Testis (tissue), 2 donors: ENCODE measurements at regions not wholly inside any gene's neighbourhood (a gene's known extent, or its start where the extent isn't known, plus 50 kb on each side); places are given as distances from the start of the nearest gene placed in this dataset.

Experiments
- DNase-seq: peaks from one replicate; pipeline ENCODE4 v3.0.0-alpha.2; 2019
- H3K27ac ChIP-seq, 2 donors: fragments of 200-600 bp; sonication (generic); one replicate each; pipeline ENCODE4 v1.5.1; 2019
- H3K27me3 ChIP-seq: fragments of 200-600 bp; sonication (generic); one replicate; pipeline ENCODE4 v1.5.1; 2019
- H3K36me3 ChIP-seq: fragments of 200-600 bp; sonication (generic); one replicate; pipeline ENCODE4 v1.5.1; 2017; ENCODE audit warnings: low read depth; ENCODE audit errors: missing control alignments
- H3K4me1 ChIP-seq: fragments of 200-600 bp; sonication (generic); one replicate; pipeline ENCODE4 v1.5.1; 2019
- H3K4me3 ChIP-seq, 2 donors: fragments of 200-600 bp; sonication (generic); one replicate each; pipeline ENCODE4 v1.5.1; 2017 to 2019
- H3K9me3 ChIP-seq: fragments of 200-600 bp; sonication (generic); one replicate; pipeline ENCODE4 v1.5.1; 2017
- POLR2A ChIP-seq: fragments of 450-650 bp; IDR thresholded peaks from one replicate; pipeline ENCODE4 v1.6.1; 2017; ENCODE audit warnings: antibody characterized with exemption, mild to moderate bottlenecking, moderate library complexity
- WGBS, 2 donors: methylation state at CpG; one replicate each; pipeline ENCODE4 v1.1.5; 2018; 5-methylcytosine and 5-hydroxymethylcytosine counted together
- intact Hi-C: fragments of 100-400 bp; cut with DNase I; formaldehyde crosslinking; loops from one replicate; pipeline ENCODE4 v1.15.1; 2023; ENCODE audit warnings: low total_unique reads
- TF ChIP-seq, protein P1 (sequence below), 3 experiments: fragments of 450-650 bp in 2 of 3; fragments of 200-600 bp in 1 of 3; sonication (generic) in 1 of 3; IDR thresholded peaks; one replicate each; pipeline ENCODE4 v1.5.1; 2016 to 2019; ENCODE audit warnings: antibody characterized with exemption in 3 of 3, mild to moderate bottlenecking in 2 of 3, moderate library complexity in 1 of 3

DNA sequence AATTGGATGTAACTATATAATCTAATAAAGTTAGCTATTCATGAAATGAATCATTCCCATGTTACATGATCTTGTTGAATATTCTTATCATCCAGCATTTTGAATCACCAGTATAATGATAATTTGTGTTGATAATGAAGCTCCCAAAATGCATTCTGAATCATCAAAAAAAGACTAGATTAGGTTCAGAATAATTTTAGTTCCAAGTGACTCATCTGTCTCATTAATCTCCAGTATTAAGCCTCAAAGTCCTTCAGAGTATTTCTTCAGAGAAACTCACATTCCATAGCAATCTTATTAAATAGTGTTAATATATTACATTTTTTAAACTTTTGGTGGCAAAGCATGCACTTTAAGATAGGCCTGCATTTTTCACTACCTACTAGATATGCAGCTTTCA is 207.5 kb downstream of the SLITRK5 start:
- Histone ChIP-seq H3K9me3 (no peaks in the 10 kb centered on the region), H3K36me3 (no peaks in the 10 kb centered on the region), H3K4me1 (no peaks in the 10 kb centered on the region), H3K4me3 (no peak overlapping the region), H3K27ac (no peak overlapping the region), H3K27me3 (no peaks in the 10 kb centered on the region)
- TF ChIP-seq, protein P1, sequence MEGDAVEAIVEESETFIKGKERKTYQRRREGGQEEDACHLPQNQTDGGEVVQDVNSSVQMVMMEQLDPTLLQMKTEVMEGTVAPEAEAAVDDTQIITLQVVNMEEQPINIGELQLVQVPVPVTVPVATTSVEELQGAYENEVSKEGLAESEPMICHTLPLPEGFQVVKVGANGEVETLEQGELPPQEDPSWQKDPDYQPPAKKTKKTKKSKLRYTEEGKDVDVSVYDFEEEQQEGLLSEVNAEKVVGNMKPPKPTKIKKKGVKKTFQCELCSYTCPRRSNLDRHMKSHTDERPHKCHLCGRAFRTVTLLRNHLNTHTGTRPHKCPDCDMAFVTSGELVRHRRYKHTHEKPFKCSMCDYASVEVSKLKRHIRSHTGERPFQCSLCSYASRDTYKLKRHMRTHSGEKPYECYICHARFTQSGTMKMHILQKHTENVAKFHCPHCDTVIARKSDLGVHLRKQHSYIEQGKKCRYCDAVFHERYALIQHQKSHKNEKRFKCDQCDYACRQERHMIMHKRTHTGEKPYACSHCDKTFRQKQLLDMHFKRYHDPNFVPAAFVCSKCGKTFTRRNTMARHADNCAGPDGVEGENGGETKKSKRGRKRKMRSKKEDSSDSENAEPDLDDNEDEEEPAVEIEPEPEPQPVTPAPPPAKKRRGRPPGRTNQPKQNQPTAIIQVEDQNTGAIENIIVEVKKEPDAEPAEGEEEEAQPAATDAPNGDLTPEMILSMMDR (IDR thresholded peaks at IDR 0.05): no peak
- no peak for TF ChIP-seq POLR2A
- no peak for DNase-seq
- intact Hi-C loops: no loop called here

DNA sequence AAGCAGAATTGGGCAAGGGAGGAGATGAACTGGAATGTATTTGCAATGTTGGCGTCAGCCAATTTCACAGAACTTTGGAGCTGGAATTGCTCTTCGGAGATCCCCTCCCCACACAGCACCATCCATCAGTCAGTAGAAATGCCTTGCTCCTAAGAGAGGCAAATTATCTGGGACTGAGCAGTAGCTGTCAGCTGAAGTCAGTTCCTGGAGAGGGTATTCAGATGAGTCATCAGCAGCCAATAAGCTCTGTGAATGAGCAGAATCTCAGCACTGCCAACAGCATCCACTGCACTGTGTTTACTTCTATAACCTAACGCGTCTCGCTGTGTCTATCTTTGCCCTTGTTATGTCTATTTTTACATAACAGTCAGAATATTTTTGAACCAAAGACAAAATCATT is 213.7 kb downstream of the SLITRK5 start:
- Histone ChIP-seq H3K27ac (no peak overlapping the region), H3K27me3 (no peaks in the 10 kb centered on the region), H3K9me3 (no peaks in the 10 kb centered on the region), H3K4me1 (no peaks in the 10 kb centered on the region), H3K36me3 (no peaks in the 10 kb centered on the region), H3K4me3 (no peak overlapping the region)
- no peak for DNase-seq
- 63 to 81% methylated on average over 5 of the region's 5 CpGs for WGBS, 2 donors
- TF ChIP-seq POLR2A: no peak
- TF ChIP-seq, protein P1 (IDR thresholded peaks at IDR 0.05): no peak
- intact Hi-C loops: no loop called here

DNA sequence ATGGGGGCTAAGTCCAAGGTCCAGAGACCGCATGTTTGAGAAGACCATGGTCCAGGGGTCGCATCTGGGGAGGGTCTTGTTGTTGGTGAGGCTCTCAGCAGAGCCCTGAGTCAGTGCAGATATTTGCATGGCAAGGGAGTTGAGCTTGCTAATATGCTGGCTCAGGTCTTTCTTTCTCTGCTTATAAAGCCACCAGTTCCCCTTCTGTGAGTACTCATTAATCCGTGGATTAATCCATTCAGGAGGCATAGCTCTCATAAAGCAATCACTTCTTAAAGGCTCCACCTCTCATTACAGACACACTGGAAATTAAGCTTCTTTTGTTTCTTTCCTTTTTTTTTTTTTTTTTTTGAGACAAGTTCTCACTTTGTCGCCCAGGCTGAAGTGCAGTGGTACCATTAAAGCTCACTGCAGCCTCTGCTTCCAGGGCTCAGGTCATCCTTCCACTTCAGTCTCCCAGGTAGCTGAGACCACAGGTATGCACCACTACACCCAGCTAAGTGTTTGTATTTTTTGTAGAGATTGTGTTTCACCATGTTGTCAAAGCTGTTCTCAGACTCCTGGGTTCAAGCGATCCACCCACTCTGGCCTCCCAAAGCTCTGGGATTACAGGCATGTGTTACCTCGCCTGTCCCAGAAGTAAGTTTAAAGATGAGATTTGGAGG is 216.4 kb downstream of the SLITRK5 start:
- no peak for DNase-seq

DNA sequence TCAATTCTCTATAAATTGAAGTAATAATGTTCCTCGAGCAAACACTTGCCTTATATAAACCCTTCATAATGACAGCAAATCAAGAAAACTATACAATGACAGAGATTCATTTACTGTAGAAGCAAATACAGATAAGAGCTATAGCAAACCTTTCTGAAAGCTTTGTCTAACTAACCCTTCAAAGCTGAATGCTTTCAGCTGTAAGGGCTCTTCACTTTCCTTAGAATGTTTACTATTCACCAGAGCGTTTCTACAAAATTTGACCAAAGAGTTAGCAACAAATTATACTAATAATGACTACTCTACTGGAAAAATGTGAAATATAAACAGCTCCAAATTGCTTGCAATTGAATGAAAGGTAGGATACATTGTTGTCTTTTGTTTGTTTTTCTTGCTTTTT is 218.1 kb downstream of the SLITRK5 start:
- no peaks in the 10 kb centered on the region for H3K9me3 ChIP-seq
- no peaks in the 10 kb centered on the region for H3K4me1 ChIP-seq
- H3K27ac ChIP-seq: no peak overlapping the region
- WGBS, 2 donors: 43 to 56% methylated on average over 2 of the region's 2 CpGs
- DNase-seq: no peak
- no peaks in the 10 kb centered on the region for H3K27me3 ChIP-seq
- H3K4me3 ChIP-seq: no peak overlapping the region
- intact Hi-C loops: no loop called here
- no peaks in the 10 kb centered on the region for H3K36me3 ChIP-seq
- no peak for TF ChIP-seq POLR2A
- TF ChIP-seq, protein P1 (IDR thresholded peaks at IDR 0.05): no peak

More for the DNA sequence above, 216.4 kb downstream of the SLITRK5 start:
- no peaks in the 10 kb centered on the region for H3K27me3 ChIP-seq
- H3K36me3 ChIP-seq: no peaks in the 10 kb centered on the region
- no peaks in the 10 kb centered on the region for H3K9me3 ChIP-seq
- intact Hi-C loops: no loop called here
- no peak for TF ChIP-seq POLR2A
- TF ChIP-seq, protein P1 (IDR thresholded peaks at IDR 0.05): no peak
- H3K4me3 ChIP-seq: no peak overlapping the region
- H3K4me1 ChIP-seq: no peaks in the 10 kb centered on the region
- H3K27ac ChIP-seq: no peak overlapping the region
- WGBS, 2 donors: 87 to 90% methylated on average over 4 to 6 of the region's 6 CpGs

DNA sequence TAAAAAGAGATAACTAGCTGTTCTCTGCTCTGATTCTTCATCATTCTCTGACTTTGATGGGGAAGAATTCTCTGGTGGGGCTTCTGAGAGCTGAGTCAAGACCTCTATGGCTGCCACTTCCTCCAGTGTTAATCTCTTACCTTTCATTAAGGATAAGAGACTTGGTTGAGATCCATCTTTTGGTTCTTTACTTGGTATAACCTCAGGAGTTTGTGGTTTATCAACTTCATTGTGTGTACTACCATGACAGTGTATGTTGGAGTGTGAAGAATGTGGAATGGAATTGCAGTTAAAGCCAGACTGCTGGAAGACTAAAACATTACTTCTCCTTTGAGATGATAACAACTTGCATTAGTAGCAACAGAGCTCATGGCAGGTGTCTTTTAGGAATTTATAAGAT is 222.0 kb downstream of the SLITRK5 start:
- H3K27ac ChIP-seq: no peak overlapping the region
- H3K9me3 ChIP-seq: no peaks in the 10 kb centered on the region
- DNase-seq: no peak
- no peak for TF ChIP-seq POLR2A
- TF ChIP-seq, protein P1 (IDR thresholded peaks at IDR 0.05): no peak
- H3K4me1 ChIP-seq: no peaks in the 10 kb centered on the region
- intact Hi-C loops: no loop called here
- no peak overlapping the region for H3K4me3 ChIP-seq
- H3K36me3 ChIP-seq: no peaks in the 10 kb centered on the region
- no peaks in the 10 kb centered on the region for H3K27me3 ChIP-seq
